HCT116 (cell line): ENCODE measurements at regions not wholly inside any gene's neighbourhood (a gene's known extent, or its start where the extent isn't known, plus 50 kb on each side); places are given as distances from the start of the nearest gene placed in this dataset.

Source experiments
- ATAC-seq: fragments of 200-7000 bp; cut with Tn5 transposase; 2 replicates; pipeline ENCODE4 v1.9.1; 2020; ENCODE audit warnings: mild to moderate bottlenecking, moderate library complexity
- BruUV-seq: library from RNA; stranded (reverse); fragments of 400-500 nt; replicated peaks from 2 replicates; lab custom pipeline; 2021; lab: Mats Ljungman, UMichigan
- CTCF ChIA-PET: fragments of 300-600 bp; sonication (Branson Sonifier 250); formaldehyde crosslinking; loops from one replicate; lab custom pipeline; 2021; ENCODE audit warnings: antibody characterized with exemption; lab: Charles Lee
- POLR2A ChIA-PET: fragments of 300-600, 350-600 bp; sonication (Branson Sonifier 250); formaldehyde crosslinking; loops from one replicate; lab custom pipeline; 2021; ENCODE audit warnings: antibody characterized with exemption; lab: Charles Lee
- RAD21 ChIA-PET, 2 experiments: fragments of 300-600 bp; sonication (Branson Sonifier 250); formaldehyde crosslinking; loops; one replicate each; lab custom pipeline; 2023; ENCODE audit warnings: low total read pairs in 2 of 2; ENCODE audit not compliant: uncharacterized antibody in 2 of 2, unreplicated experiment in 2 of 2, low non-redundant PET in 1 of 2; lab: Charles Lee
- DNase-seq: peaks from one replicate; pipeline ENCODE4 v3.0.0-alpha.2; 2010; ENCODE audit warnings: low read depth, low spot score
- H2AFZ ChIP-seq: fragments of 200-600 bp; shearing (Covaris generic), sonication (generic); 2 replicates; pipeline ENCODE4 v1.6.1; 2017; ENCODE audit warnings: low read depth, mixed run types, mixed read lengths, antibody characterized with exemption, low read length; ENCODE audit not compliant: poor library complexity, severe bottlenecking
- H3K27ac ChIP-seq: 2 replicates; pipeline ENCODE4 v1.5.1; 2012; ENCODE audit warnings: low read depth, low read length
- H3K27me3 ChIP-seq: fragments of 200-600 bp; sonication (generic); 2 replicates; pipeline ENCODE4 v1.6.1; 2016; ENCODE audit warnings: mixed run types, low read length, mixed read lengths; ENCODE audit not compliant: insufficient read depth
- H3K36me3 ChIP-seq, 2 experiments: fragments of 200-500 bp in 1 of 2; fragments of 200-600 bp in 1 of 2; sonication (Bioruptor generic) in 1 of 2; sonication (generic) in 1 of 2; 2 replicates each; pipeline versions ENCODE4 v1.5.1 to v1.6.1; 2014 to 2016; ENCODE audit warnings: low read length in 2 of 2, inconsistent platforms in 1 of 2, mixed read lengths in 1 of 2, mixed run types in 1 of 2; ENCODE audit not compliant: insufficient read depth in 2 of 2, control insufficient read depth in 1 of 2
- H3K4me1 ChIP-seq, 2 experiments: fragments of 200-600 bp in 1 of 2; sonication (generic) in 1 of 2; 2 replicates each; pipeline versions ENCODE4 v1.5.1 to v1.6.1; 2012 to 2017; ENCODE audit warnings: low read length in 2 of 2, inconsistent platforms in 1 of 2, mild to moderate bottlenecking in 1 of 2, mixed read lengths in 1 of 2, mixed run types in 1 of 2, moderate library complexity in 1 of 2; ENCODE audit not compliant: insufficient read depth in 2 of 2, control insufficient read depth in 1 of 2
- H3K4me2 ChIP-seq: fragments of 200-600 bp; sonication (generic); 2 replicates; pipeline ENCODE4 v1.6.1; 2017; ENCODE audit warnings: mixed run types, low read length, mixed read lengths
- H3K4me3 ChIP-seq, 2 experiments: fragments of 200-600 bp in 1 of 2; sonication (generic) in 1 of 2; replicated peaks in 1 of 2; 2 replicates each; pipeline ENCODE4 v1.5.1; 2011 to 2016; ENCODE audit warnings: low read length in 2 of 2, control low read depth in 1 of 2, low read depth in 1 of 2, mild to moderate bottlenecking in 1 of 2, mixed read lengths in 1 of 2, mixed run types in 1 of 2
- H3K79me2 ChIP-seq: fragments of 200-600 bp; sonication (generic); 2 replicates; pipeline ENCODE4 v1.6.1; 2017; ENCODE audit warnings: mild to moderate bottlenecking, mixed run types, low read length, moderate library complexity, mixed read lengths; ENCODE audit not compliant: insufficient read depth
- H3K9ac ChIP-seq: fragments of 200-600 bp; sonication (generic); 2 replicates; pipeline ENCODE4 v1.6.1; 2016; ENCODE audit warnings: low read length, mixed read lengths
- H3K9me2 ChIP-seq: fragments of 200-600 bp; sonication (generic), shearing (Covaris generic); 2 replicates; pipeline ENCODE4 v1.6.1; 2017; ENCODE audit warnings: mixed run types, mild to moderate bottlenecking, moderate library complexity; ENCODE audit not compliant: insufficient read depth
- H3K9me3 ChIP-seq, 2 experiments: fragments of 200-500 bp in 1 of 2; fragments of 200-600 bp in 1 of 2; sonication (Bioruptor generic) in 1 of 2; sonication (generic) in 1 of 2; 2 replicates each; pipeline ENCODE4 v1.6.1; 2014 to 2017; ENCODE audit warnings: low read length in 2 of 2, mixed read lengths in 2 of 2, inconsistent platforms in 1 of 2, low read depth in 1 of 2, mild to moderate bottlenecking in 1 of 2, mixed run types in 1 of 2, moderate library complexity in 1 of 2; ENCODE audit not compliant: control insufficient read depth in 1 of 2, insufficient read depth in 1 of 2
- H4K20me1 ChIP-seq: fragments of 200-600 bp; sonication (generic), shearing (Covaris generic); 2 replicates; pipeline ENCODE4 v1.6.1; 2017; ENCODE audit warnings: mixed run types, mild to moderate bottlenecking, moderate library complexity; ENCODE audit not compliant: insufficient read depth
- ATF3 ChIP-seq: IDR thresholded peaks from 2 replicates; pipeline ENCODE4 v1.6.1; 2012
- CTCF ChIP-seq, 3 experiments: fragments of 200-600 bp in 1 of 3; sonication (generic) in 1 of 3; IDR thresholded peaks in 2 of 3; conservative IDR thresholded peaks in 1 of 3; 2 replicates each; pipeline ENCODE4 v1.5.1; 2012 to 2017; ENCODE audit warnings: low read depth in 2 of 3, low read length in 2 of 3, antibody characterized with exemption in 1 of 3, borderline replicate concordance in 1 of 3, control low read depth in 1 of 3, mild to moderate bottlenecking in 1 of 3, mixed read lengths in 1 of 3, mixed run types in 1 of 3, moderate library complexity in 1 of 3; ENCODE audit not compliant: insufficient read depth in 1 of 3
- ELF1 ChIP-seq: IDR thresholded peaks from 2 replicates; pipeline ENCODE4 v1.6.1; 2012; ENCODE audit warnings: low read depth, borderline replicate concordance
- EZH2phosphoT487 ChIP-seq: fragments of 200-600 bp; IDR thresholded peaks from 2 replicates; pipeline ENCODE4 v1.6.1; 2018; ENCODE audit warnings: antibody characterized with exemption, borderline replicate concordance
- FOSL1 ChIP-seq: IDR thresholded peaks from 2 replicates; pipeline ENCODE4 v1.6.1; 2012; ENCODE audit warnings: low read depth
- MAX ChIP-seq: IDR thresholded peaks from 2 replicates; pipeline ENCODE4 v1.6.1; 2012
- POLR2A ChIP-seq: IDR thresholded peaks from 2 replicates; pipeline ENCODE4 v1.7.0; 2011; ENCODE audit warnings: borderline replicate concordance; ENCODE audit not compliant: insufficient read depth, insufficient read length; ENCODE audit errors: extremely low read depth
- REST ChIP-seq: IDR thresholded peaks from 2 replicates; pipeline ENCODE4 v1.6.1; 2012; ENCODE audit warnings: low read depth
- SP1 ChIP-seq: IDR thresholded peaks from 2 replicates; pipeline ENCODE4 v1.6.1; 2012; ENCODE audit warnings: low read depth
- SRF ChIP-seq: IDR thresholded peaks from 2 replicates; pipeline ENCODE4 v1.6.1; 2012; ENCODE audit warnings: low read depth
- YY1 ChIP-seq: IDR thresholded peaks from 2 replicates; pipeline ENCODE4 v1.6.1; 2011; ENCODE audit warnings: low read length, low read depth, moderate library complexity, mild to moderate bottlenecking; ENCODE audit not compliant: insufficient replicate concordance; ENCODE audit errors: extremely low read depth
- ZBTB33 ChIP-seq: IDR thresholded peaks from 2 replicates; pipeline ENCODE4 v1.6.1; 2011; ENCODE audit warnings: mild to moderate bottlenecking, low read length, moderate library complexity; ENCODE audit not compliant: insufficient replicate concordance; ENCODE audit errors: extremely low read depth
- ZNF274 ChIP-seq: fragments of 200-500 bp; sonication (Bioruptor generic); IDR thresholded peaks from 2 replicates; pipeline ENCODE4 v1.6.1; 2014; ENCODE audit warnings: mild to moderate bottlenecking, low read depth, low read length, inconsistent platforms
- intact Hi-C: fragments of 100-400 bp; cut with micrococcal nuclease; formaldehyde crosslinking; loops from 2 replicates; pipeline ENCODE4 v1.10.0; 2022

- BruUV-seq, result no TSS peak
- H3K9me2 ChIP-seq, result no peaks in the 10 kb centered on the region
- H3K79me2 ChIP-seq, result no peaks in the 10 kb centered on the region
- DNase-seq, result no peak
- intact Hi-C loops, result no loop called here
- ChIA-PET POLR2A (no interaction called here), CTCF (no interaction called here), RAD21 (no interaction called here)
- no peaks in the 10 kb centered on the region for H3K36me3 ChIP-seq
- H4K20me1 ChIP-seq, result no peaks in the 10 kb centered on the region
- no peaks in the 10 kb centered on the region for H3K27me3 ChIP-seq
- H3K27ac ChIP-seq, result no peak overlapping the region
- no peaks in the 10 kb centered on the region for H3K9me3 ChIP-seq
- H3K4me2 ChIP-seq, result no peak overlapping the region
- H3K4me3 ChIP-seq, result no peak overlapping the region
- H2AFZ ChIP-seq, result no peak overlapping the region
- ATAC-seq, result no peak
- peaks cover 5 to 6% of the 10 kb centered on the region in 2 experiments; a peak in 3 of 4 replicates for H3K4me1 ChIP-seq
- no peak overlapping the region for H3K9ac ChIP-seq
- TF ChIP-seq POLR2A, result no peak
- TF ChIP-seq SRF, result no peak
- TF ChIP-seq FOSL1, result no peak
- no peak for TF ChIP-seq ZBTB33
- TF ChIP-seq ZNF274, result no peak
- no peak for TF ChIP-seq EZH2phosphoT487
- no peak for TF ChIP-seq MAX
- no peak for TF ChIP-seq SP1
- no peak for TF ChIP-seq ATF3
- no peak for TF ChIP-seq CTCF (IDR thresholded peaks at IDR 0.05 in 2 of 3, conservative IDR thresholded peaks at IDR 0.05 in 1 of 3; ENCODE audit: borderline replicate concordance in 1 of 3, insufficient read depth in 1 of 3, low read depth in 2 of 3, low read length in 2 of 3)
- no peak for TF ChIP-seq ELF1
- TF ChIP-seq REST, result no peak
- TF ChIP-seq YY1, result no peak
These were observed 87.7 kb upstream of the MAGI3 start for GRCh38 chr1:113302636-113303035.
